ENCODE measurements at regions not wholly inside any gene's neighbourhood (a gene's known extent, or its start where the extent isn't known, plus 50 kb on each side); places are given as distances from the start of the nearest gene placed in this dataset.

- TF ChIP-seq CTCF (IDR thresholded peaks at IDR 0.05; ENCODE audit: low read depth, low read length, missing input control) = no peak
- TF ChIP-seq RXRA (IDR thresholded peaks at IDR 0.05) = no peak
These were observed 72.8 kb downstream of the PSMG1 start for GRCh38 chr21:39110431-39110830.
